Left cardiac atrium (tissue), 4 donors: ENCODE measurements at regions not wholly inside any gene's neighbourhood (a gene's known extent, or its start where the extent isn't known, plus 50 kb on each side); places are given as distances from the start of the nearest gene placed in this dataset.
A peak's percentile ranks its signal among the peaks of the same experiment; 100 is the strongest.
"Not testable (repeated sequence)": the region's sequence is repeated elsewhere in the genome, so short reads cannot be mapped to it uniquely, and the experiment has no call there.

Source experiments
- ATAC-seq, 2 donors: fragments of 200-7000 bp; cut with Tn5 transposase; one replicate each; pipeline ENCODE4 v1.9.1; 2020; ENCODE audit warnings: mild to moderate bottlenecking in 2 of 2, moderate library complexity in 2 of 2
- DNase-seq: peaks from one replicate; pipeline ENCODE4 v3.0.0-alpha.2; 2020
- intact Hi-C, 2 donors: fragments of 100-400 bp; cut with DNase I; formaldehyde crosslinking; loops; one replicate each; pipeline versions ENCODE4 v1.14.1 to v1.15.1; 2022 to 2023
- donor health status: DM: no; HTN: yes; CAD: no.
- donor health status: DM: no; HTN: yes; CAD: no; lungs with severe emphysema.
- donor health status: DM: yes; HTN: yes; CAD: no.
- donor health status: Dilated cardiomyopathy.

DNA sequence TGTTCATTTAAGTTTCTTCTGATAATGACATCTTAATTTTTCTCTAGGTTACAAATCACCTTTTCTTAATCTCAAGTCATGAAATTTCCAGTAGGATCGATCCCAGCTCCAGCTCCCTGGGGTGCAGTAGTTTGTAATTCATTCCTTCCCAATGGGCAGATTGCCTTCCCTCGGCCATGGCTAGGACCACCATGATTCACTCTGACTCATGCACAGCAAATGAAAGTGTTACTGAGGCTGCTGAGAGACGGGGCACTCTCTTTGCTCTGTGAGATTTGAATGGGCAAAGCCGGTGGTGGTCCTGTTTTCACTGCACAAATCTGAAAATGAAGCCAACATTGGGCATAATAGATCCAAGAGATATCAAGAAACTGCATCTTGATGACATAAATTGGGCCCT lies 202.8 kb upstream of the IRS2 start:
- intact Hi-C loops = no loop called here
- DNase-seq = no peak
- ATAC-seq = no peak

DNA sequence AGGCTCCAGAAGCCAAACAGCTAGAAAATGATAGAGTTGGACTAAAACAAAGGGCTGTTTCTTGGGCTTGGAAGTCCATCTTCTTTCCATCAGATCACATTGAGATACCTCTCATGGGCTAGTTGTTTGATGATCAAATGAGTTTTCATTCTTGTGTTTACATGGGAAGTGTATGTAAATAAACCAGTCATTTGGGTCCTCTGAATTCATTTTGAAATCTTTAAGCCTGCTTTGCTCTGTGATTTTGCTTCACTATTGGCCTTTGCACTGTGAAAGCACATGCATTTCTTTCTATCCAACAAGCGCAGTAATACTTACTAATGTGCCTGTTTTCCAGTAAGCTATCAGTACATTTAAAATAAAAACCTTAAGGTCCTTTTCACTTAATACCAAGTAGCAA lies 200.5 kb upstream of the IRS2 start:
- intact Hi-C loops = no loop called here
- no peak for ATAC-seq
- DNase-seq = no peak

DNA sequence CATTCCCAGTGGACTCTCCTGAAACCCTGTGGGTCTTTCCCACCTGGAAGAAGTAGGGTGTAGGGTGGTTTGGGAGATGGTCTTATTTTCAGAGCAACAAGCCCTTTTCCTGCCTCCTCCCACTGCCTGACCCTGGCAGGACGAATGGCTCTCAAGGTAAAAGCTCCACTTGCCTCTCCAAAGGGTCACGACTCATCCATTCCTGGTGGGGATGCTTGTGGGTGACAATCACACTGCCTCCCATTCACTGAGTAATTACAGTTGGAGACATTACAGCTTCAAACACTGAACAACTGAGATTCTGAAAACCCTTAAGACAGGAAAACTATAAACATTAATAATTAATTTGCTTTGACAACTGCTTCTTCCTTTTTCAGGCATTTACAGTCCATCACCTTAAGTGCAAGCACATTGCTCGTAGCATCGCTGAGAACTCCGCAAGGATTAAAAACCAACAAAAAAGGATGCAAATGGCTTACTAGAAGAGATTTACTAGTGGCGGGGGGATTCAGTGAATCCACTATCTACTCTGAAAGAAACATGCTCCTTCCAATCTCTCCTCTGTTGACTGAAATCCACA lies 199.6 kb upstream of the IRS2 start:
- intact Hi-C loops = no loop called here
- ATAC-seq (no peak), DNase-seq (no peak)

DNA sequence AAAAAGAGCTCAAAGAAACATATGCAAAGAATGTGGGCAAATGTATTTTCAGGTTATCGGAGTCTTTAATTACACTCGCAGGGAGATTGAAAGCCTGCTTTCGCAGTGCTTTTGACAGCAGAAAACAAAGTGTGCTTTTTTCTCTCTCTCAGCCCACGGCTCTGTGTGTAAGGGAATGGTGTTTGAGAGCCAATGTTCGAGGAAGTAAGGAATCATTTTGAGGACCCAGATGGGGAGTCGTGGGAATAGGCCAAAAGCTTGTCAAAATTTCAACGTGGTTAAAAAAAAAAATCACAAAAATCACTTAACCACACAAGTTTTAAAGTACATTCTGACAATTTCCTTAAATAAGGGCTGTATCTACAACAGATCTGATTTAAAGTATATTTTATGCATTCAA lies 197.1 kb upstream of the IRS2 start:
- DNase-seq (no peak), ATAC-seq (no peak)
- intact Hi-C loops = no loop called here

DNA sequence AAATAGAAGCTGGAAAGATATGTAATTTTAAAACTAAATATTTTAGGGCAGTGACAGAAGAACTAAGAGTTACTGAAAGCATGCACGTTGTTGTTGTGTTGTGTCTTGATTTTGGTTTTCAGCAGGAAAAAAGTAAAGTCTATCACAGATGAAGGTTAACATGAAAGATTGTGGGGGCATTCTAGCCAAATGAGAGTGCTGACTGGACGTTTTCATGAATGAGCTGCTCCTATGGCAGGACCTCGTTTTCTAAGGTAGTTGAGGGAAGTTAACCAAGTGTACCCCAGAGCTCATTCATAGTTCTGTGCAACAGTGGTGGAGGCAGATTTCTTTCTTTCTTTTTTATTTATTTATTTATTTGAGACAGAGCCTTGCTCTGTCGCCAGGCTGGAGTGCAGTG lies 194.6 kb upstream of the IRS2 start:
- intact Hi-C loops = no loop called here
- no peak for DNase-seq
- no peak for ATAC-seq

DNA sequence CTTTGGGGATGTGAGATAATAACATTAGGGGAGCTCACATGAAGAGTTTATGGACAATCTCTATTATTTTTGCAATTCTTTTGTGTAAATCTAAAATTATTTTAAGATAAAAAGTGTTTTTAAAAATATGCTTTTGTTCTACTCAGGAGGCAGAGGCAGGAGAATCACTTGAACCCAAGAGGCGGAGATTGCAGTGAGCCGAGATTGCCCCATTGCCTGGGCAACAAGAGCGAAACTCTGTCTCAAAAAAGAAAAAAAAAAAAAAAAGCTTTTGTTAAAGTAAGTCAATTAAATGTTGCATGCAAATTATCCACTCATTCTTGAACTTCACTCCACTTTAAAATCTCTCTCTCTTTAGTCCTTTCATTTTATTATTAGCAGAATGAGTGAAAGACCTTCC lies 193.3 kb upstream of the IRS2 start:
- DNase-seq, intact Hi-C loops, ATAC-seq: not testable (repeated sequence)

DNA sequence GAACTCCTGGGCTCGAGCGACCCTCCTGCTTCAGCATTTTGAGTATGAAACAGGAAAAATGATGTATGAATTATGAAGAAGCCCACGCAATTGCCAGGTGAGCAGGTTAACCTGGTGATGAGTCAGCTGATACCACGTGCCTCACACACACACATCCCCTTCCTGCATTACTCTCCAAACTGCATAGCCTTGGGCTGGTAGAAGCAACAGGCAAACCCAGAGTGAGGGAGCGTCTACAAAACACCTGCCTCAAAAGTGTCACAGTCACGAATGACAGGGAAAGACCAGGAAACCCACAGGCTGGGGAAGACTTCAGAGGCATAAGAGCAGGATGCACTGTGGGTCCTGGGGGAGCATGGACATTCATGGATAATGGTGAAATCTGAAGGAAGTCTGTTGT lies 192.8 kb upstream of the IRS2 start:
- intact Hi-C loops = no loop called here
- DNase-seq (no peak), ATAC-seq (no peak)

DNA sequence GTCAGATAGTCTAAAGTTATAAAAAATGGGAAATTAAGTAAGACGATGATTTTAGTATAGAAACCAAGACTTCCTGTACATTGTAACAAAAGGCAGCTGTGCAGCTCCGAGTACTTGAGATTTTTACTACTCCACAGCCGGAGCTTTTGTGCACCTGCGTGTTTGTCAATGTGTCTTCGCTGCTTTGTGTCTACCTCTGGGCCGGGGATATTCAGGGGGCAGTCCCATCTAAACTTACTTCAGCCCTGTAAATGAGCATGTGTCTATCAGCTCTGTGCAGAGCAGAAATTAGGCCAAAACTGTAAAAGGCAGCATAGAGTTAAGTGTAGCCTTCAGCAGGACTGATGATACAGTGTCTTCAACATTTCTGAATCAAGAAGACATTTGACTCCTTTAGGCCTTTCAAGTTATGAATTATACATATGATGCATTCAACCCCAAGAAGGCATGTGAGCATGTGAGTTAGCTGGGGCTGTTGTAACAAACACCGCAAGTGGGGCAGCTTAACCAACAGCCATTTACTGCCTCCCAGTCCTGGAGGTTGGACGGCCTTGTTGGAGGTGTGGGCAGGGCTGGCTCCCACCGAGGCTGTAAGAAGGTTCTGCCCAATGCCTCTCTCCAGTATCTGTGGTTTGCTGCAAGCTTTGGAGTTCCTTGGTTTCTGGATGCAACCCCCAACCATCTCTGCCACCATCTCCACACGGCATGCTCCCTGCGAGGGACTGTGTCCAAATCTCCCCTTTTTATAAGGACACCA lies 191.0 kb upstream of the IRS2 start:
- ATAC-seq = no peak
- intact Hi-C loops = no loop called here
- no peak for DNase-seq

DNA sequence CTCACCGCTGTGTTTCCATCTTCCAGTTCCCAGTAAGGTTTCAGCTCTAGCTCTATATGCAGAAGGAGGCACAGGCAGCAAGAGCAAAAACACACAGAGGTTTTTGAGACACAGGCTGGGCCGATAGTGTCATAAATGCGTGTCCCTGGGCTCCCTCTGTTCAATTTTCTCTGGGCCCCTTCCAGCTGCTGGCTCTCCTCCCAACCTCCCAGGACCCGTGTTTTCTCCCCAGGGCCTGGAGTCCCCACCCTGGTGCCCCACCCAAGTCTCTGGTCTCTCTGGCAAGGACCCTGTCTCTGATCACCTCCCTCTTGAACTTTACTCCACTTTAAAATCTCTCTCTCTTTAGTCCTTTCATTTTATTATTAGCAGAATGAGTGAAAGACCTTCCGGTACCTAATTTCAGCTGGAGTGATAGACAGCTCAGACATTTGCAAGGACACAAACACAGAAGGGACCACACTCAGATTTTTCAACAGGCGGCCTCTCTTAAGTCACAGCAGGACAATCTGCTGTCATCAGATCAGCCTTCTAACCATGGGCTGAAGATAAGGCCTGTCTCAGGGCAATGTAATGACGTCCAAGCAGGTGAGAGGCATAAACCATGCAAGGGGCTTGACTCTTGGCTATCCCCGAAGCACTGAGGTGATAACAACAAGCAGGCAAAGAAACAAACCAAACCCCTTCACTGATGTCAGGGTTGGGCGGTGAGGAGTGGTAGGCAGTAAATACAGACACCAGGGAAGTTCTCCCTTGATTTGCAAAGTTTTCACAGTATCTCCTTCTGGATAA lies 190.0 kb upstream of the IRS2 start:
- no peak for DNase-seq
- ATAC-seq = peak; percentile 38 to 43
- intact Hi-C loops = no loop called here

DNA sequence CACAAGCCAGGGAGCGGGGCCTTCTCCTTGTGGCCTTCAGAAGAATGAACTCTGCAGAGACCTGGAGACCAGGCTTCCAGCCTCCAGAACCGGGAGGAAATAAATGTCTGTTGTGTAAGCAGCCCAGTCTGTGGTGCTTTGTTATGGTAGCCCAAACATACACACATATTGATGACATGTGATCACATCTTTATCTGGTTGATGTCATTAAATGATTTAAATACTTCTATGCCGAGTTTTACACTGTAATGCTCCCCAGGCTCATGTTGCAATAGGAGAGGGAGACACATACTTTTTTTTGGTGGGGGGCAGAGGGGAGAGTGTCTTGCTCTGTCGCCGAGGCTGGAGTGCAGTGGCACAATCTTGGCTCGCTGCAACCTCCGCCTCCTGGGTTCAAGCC lies 188.0 kb upstream of the IRS2 start:
- ATAC-seq = no peak
- no peak for DNase-seq
- intact Hi-C loops = no loop called here

DNA sequence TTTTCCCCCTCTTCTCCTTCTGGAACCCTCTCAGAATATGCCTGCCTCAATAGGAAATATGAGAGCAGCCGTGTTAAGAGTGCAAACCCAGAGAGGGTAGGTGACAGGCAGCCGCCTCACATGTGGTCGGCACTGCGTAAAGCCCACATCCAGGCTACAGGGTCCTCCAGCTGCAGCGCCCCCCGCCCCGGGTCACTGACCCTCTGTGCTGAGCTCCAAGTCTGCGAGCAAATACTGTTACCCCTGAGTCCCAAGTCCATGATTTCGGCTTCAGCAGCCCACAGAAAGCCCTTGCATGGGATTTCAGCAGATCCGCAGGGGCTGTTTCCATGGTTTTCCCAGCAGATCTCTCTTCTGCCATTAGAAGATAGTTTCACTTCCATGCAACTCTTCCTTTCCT lies 186.9 kb upstream of the IRS2 start:
- no peak for ATAC-seq

DNA sequence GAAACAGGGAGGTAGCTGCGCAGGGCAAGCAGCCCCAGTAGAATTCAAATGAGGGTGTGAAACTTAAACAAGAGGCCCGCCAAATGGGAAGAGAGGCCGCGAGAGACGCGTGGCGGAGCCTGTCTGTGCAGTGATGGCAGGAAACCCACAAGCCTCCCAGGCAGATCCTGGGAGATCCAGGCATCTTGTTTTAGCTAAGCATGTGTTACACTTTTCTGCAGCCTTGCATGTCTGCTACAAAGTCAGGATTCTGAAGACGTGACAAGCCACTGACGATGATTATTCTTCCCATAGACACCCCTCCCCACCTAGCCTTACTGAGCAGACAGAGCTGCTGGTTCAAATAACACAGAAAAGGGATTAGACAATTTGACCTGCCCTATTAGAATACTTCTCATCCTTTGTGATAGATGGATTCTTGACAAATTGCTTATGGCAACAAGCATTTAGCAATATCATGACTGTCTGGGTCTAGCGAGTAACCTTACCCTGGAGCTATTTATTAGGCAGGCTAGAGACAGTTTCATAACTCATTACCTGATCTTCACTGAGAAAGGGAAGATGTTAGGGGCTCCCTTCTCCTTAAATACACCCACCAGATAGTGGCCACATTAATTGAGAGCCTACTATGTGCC lies 185.2 kb upstream of the IRS2 start:
- no peak for ATAC-seq
- no peak for DNase-seq
- intact Hi-C loops = no loop called here

More for the DNA sequence above, 186.9 kb upstream of the IRS2 start:
- intact Hi-C loops = no loop called here
- DNase-seq = no peak

DNA sequence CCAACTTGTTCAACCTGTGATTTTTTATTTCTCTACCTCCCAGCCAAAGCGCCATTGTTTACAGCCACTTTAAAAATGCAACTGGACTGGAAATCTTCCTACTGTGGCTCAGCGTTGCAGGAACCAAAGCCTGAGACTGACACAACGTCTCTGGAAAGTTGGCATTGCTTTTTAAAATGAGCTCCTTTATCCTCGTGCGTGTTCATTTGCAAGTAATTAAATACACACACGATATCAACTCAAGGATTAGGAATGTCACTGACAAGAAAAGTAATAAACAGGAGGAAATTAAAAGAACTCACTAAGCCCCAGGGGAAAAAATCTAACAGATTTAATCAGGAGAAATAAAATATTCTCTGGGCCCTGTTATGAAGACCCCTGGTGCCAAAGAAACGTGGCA lies 184.6 kb upstream of the IRS2 start:
- intact Hi-C loops = no loop called here
- ATAC-seq = no peak

DNA sequence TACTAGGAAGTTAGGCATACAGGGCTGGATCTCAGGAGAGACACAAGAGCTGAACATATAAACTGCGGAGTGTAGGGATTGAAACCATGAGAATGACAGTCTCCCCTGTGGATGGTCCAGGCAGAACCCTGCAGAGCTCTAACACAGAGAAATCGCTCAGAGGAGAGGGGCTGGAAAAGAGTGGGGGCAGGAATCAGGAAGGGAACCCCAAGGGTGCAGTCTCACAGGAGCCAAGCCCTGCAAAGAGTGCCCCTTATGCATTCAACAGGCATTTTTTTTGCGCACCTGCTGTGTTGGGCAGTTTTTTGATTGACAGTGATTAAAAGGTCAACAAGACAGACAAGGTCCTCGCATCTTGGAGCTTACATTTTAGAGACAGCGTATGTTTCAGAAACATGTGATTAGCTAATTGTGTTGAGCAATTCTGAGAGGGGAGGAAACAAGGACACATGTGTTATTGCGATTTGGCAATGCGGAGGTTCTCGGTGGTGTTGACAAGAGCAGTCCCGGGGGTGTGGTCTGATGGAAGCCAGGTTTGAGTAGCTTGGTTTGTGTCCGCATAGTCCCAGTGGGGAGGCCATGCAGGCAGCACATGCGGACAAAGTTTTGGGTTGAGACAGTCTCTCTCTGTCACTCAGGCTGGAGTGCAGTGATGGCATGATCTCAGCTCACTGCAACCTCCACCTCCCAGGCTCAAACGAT lies 182.6 kb upstream of the IRS2 start:
- DNase-seq (peak; percentile 80), ATAC-seq (peak; percentile 90 to 97)
- intact Hi-C loops = no loop called here

More for the DNA sequence above, 184.6 kb upstream of the IRS2 start:
- DNase-seq = no peak

DNA sequence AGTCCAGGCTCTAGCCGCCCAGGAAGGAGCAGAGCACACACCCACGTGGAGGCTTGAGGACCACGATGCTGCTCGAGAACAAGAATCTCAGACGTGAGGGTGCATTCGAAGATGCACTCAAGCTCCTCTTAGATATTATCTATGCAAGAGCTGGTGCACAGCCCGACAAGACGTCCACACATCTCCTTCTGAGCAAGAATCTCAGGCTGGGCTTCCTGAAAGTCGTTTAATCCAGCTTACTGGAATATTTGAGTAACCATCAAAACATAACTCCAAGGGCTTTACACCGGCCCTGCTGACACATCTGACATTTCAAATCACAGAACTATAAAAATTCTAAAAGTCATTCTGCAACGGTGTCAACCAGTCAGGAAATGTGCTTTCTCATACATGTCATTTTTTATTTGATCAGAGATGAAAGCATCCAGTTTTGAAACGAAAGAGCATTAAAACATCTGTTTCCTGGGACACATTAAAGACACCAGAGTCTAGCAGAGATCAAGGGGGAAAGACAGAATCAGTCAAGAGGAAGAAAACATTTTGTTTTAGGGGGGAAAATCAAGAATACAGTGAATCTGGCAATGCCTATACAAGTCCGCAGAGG lies 177.7 kb upstream of the IRS2 start:
- intact Hi-C loops = no loop called here
- ATAC-seq (no peak), DNase-seq (no peak)

DNA sequence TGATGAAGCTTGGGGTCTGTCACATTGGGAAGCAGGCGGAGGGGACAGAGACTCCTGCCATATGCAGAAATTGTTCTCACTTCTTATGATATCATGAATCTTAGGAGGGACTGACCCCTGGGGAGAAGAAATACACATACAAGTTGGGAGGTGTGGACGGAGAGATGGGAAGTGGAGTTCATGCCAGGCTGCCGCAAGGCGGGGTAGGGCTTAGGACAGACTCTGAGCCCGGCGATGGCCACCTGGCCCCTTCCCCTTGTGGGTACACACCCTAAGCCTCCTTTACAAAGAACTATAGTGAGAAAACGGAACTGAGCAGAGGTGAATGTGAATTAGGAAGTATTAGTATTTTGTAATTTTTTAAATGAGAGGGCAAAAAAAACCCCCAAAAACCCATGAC lies 177.0 kb upstream of the IRS2 start:
- no peak for DNase-seq
- intact Hi-C loops = no loop called here
- ATAC-seq = no peak

DNA sequence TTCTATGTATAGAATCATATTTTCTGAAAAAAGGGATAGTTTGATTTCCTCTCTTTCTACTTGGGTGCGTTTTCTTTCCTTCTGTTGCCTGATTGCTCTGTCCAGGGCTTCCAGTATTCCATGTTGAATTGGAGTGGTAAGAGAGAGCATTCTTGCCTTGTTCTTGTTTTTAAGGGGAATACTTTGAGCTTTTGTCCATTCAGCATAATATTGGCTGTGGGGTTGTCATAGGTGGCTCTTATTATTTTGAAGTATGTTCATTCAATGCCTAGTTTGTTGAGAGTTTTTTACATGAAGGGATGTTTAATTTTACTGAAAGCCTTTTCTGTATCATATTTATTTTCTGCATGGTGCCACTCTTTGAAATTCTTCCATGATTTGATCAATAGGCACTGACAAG lies 173.5 kb upstream of the IRS2 start:
- no peak for DNase-seq
- intact Hi-C loops = no loop called here

DNA sequence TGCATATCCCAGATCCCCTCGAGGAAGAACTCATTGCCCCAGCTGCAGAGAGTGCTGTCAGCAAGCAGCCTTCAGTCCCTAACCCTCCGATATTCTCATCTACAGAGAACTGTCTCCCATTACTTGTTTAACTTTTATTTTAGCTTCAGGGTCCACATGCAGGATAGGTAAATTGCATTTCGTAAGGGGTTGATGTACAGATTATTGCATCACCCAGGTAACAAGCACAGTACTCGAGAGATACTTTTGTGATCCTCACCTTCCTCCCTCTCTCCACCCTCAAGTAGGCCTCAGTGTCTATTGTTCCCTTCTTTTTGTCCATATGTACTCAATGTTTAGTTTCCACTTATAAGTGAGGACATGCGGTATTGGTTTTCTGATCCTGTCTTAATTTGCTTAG lies 171.5 kb upstream of the IRS2 start:
- ATAC-seq = no peak
- intact Hi-C loops = no loop called here

More for the DNA sequence above, 173.5 kb upstream of the IRS2 start:
- no peak for ATAC-seq

DNA sequence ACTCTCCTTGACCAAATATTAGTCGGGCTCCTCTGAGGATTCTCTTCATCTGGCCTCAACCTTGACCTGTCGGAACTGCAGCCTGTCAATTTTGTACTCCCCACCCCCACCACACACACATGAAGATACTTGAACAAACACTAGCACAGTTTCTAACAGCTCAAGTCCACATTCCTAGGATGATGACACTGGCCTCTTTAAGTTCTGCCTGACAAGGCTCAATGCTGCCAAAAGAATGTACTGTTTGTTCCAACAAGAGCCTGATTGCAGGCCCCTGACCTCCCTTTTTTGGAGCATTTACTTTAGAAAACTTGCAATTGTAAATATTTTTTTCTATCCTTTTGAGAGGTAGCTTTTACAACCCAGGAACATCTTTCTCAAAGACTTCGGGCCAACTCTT lies 169.2 kb upstream of the IRS2 start:
- no peak for ATAC-seq
- intact Hi-C loops = no loop called here
- DNase-seq = no peak

More for the DNA sequence above, 171.5 kb upstream of the IRS2 start:
- no peak for DNase-seq
